ENCODE measurements at regions not wholly inside any gene's neighbourhood (a gene's known extent, or its start where the extent isn't known, plus 50 kb on each side); places are given as distances from the start of the nearest gene placed in this dataset.

DNA sequence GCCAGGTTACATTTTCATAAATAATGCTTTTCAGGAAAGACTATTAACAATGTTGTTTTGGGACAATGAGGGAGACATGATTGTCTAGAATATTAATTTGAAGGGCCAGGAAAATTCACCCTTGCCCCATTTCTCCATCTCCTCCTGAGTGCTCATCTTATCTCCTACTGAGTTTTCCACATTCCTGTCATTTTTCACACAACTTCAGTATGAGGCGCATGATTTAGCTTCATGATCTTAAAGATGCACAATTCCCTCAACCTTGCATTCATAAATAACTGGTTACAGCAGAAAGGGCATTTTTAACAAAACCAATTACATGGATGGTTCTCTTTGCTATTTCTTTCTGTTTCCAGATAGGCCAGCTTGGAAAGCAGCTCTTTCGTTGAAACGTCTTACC, 1699.2 kb upstream of the IGFBP7 start (continued):
- TF ChIP-seq ZNF585B (tag by site-specific recombination; IDR thresholded peaks at IDR 0.05) (no peak), ZBTB8A (tag by site-specific recombination; IDR thresholded peaks at IDR 0.05) (no peak), ZNF10 (tag by site-specific recombination; IDR thresholded peaks at IDR 0.05) (no peak), ZNF19 (tag by site-specific recombination; IDR thresholded peaks at IDR 0.05; ENCODE audit: low read depth) (no peak), ZNF777 (tag by site-specific recombination; IDR thresholded peaks at IDR 0.05; ENCODE audit: borderline replicate concordance) (no peak), ZNF37A (tag by site-specific recombination; IDR thresholded peaks at IDR 0.05) (no peak), GLIS2 (tag by site-specific recombination; IDR thresholded peaks at IDR 0.05) (no peak), ZBTB48 (tag by site-specific recombination; IDR thresholded peaks at IDR 0.05) (no peak), ZNF514 (tag by site-specific recombination; IDR thresholded peaks at IDR 0.05) (no peak), RBAK (tag by site-specific recombination; IDR thresholded peaks at IDR 0.05) (no peak), ZNF146 (tag by site-specific recombination; IDR thresholded peaks at IDR 0.05) (no peak)
- TF ChIP-seq, protein P1, sequence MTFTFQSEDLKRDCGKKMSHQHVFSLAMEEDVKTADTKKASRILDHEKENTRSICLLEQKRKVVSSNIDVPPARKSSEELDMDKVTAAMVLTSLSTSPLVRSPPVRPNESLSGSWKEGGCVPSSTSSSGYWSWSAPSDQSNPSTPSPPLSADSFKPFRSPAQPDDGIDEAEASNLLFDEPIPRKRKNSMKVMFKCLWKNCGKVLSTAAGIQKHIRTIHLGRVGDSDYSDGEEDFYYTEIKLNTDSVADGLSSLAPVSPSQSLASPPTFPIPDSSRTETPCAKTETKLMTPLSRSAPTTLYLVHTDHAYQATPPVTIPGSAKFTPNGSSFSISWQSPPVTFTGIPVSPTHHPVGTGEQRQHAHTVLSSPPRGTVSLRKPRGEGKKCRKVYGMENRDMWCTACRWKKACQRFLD (tag by site-specific recombination; IDR thresholded peaks at IDR 0.05) = no peak
- TF ChIP-seq, protein P2, sequence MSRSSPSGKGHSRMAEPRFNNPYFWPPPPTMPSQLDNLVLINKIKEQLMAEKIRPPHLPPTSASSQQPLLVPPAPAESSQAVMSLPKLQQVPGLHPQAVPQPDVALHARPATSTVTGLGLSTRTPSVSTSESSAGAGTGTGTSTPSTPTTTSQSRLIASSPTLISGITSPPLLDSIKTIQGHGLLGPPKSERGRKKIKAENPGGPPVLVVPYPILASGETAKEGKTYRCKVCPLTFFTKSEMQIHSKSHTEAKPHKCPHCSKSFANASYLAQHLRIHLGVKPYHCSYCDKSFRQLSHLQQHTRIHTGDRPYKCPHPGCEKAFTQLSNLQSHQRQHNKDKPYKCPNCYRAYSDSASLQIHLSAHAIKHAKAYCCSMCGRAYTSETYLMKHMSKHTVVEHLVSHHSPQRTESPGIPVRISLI (tag by site-specific recombination; IDR thresholded peaks at IDR 0.05) = no peak

DNA sequence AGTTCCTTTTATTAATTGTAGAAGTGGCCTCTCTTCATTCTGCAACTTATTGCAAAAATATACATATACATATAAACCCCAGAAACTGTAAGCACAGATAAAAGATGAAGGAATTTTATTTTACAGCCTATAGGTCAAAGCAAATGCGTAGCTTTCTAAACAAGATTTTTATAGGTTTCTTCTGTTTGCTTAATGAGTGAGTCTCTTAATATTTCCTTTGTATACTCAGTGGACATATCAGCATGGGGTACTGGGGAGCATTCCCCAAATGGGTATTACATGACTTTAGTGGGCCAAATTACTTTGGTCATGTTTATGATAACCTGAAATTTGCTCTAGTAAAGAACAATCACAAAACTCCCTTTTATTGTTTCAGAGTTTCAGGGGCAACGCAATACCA, 1698.6 kb upstream of the IGFBP7 start:
- TF ChIP-seq ZNF629 (tag by site-specific recombination; IDR thresholded peaks at IDR 0.05) = no peak
- TF ChIP-seq, protein P3, sequence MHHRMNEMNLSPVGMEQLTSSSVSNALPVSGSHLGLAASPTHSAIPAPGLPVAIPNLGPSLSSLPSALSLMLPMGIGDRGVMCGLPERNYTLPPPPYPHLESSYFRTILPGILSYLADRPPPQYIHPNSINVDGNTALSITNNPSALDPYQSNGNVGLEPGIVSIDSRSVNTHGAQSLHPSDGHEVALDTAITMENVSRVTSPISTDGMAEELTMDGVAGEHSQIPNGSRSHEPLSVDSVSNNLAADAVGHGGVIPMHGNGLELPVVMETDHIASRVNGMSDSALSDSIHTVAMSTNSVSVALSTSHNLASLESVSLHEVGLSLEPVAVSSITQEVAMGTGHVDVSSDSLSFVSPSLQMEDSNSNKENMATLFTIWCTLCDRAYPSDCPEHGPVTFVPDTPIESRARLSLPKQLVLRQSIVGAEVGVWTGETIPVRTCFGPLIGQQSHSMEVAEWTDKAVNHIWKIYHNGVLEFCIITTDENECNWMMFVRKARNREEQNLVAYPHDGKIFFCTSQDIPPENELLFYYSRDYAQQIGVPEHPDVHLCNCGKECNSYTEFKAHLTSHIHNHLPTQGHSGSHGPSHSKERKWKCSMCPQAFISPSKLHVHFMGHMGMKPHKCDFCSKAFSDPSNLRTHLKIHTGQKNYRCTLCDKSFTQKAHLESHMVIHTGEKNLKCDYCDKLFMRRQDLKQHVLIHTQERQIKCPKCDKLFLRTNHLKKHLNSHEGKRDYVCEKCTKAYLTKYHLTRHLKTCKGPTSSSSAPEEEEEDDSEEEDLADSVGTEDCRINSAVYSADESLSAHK (tag by site-specific recombination; IDR thresholded peaks at IDR 0.05) = no peak
- TF ChIP-seq, protein P4, sequence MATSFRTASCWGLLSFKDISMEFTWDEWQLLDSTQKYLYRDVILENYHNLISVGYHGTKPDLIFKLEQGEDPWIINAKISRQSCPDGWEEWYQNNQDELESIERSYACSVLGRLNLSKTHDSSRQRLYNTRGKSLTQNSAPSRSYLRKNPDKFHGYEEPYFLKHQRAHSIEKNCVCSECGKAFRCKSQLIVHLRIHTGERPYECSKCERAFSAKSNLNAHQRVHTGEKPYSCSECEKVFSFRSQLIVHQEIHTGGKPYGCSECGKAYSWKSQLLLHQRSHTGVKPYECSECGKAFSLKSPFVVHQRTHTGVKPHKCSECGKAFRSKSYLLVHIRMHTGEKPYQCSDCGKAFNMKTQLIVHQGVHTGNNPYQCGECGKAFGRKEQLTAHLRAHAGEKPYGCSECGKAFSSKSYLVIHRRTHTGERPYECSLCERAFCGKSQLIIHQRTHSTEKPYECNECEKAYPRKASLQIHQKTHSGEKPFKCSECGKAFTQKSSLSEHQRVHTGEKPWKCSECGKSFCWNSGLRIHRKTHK (tag by site-specific recombination; IDR thresholded peaks at IDR 0.05) = no peak
- no peak for TF ChIP-seq ZFHX2 (tag by site-specific recombination; conservative IDR thresholded peaks at IDR 0.05)
- TF ChIP-seq, protein P5, sequence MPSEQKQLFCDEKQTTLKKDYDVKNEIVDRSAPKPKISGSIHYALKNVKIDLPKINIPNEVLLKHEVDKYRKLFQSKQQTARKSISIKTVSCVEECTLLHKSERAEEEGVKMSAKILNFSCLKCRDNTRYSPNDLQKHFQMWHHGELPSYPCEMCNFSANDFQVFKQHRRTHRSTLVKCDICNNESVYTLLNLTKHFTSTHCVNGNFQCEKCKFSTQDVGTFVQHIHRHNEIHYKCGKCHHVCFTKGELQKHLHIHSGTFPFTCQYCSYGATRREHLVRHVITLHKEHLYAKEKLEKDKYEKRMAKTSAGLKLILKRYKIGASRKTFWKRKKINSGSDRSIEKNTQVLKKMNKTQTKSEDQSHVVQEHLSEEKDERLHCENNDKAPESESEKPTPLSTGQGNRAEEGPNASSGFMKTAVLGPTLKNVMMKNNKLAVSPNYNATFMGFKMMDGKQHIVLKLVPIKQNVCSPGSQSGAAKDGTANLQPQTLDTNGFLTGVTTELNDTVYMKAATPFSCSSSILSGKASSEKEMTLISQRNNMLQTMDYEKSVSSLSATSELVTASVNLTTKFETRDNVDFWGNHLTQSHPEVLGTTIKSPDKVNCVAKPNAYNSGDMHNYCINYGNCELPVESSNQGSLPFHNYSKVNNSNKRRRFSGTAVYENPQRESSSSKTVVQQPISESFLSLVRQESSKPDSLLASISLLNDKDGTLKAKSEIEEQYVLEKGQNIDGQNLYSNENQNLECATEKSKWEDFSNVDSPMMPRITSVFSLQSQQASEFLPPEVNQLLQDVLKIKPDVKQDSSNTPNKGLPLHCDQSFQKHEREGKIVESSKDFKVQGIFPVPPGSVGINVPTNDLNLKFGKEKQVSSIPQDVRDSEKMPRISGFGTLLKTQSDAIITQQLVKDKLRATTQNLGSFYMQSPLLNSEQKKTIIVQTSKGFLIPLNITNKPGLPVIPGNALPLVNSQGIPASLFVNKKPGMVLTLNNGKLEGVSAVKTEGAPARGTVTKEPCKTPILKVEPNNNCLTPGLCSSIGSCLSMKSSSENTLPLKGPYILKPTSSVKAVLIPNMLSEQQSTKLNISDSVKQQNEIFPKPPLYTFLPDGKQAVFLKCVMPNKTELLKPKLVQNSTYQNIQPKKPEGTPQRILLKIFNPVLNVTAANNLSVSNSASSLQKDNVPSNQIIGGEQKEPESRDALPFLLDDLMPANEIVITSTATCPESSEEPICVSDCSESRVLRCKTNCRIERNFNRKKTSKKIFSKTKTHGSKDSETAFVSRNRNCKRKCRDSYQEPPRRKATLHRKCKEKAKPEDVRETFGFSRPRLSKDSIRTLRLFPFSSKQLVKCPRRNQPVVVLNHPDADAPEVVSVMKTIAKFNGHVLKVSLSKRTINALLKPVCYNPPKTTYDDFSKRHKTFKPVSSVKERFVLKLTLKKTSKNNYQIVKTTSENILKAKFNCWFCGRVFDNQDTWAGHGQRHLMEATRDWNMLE (tag by site-specific recombination; conservative IDR thresholded peaks at IDR 0.05; ENCODE audit: low read depth) = no peak
- TF ChIP-seq ZNF132 (tag by site-specific recombination; IDR thresholded peaks at IDR 0.05; ENCODE audit: borderline replicate concordance) = no peak
- TF ChIP-seq, protein P6, sequence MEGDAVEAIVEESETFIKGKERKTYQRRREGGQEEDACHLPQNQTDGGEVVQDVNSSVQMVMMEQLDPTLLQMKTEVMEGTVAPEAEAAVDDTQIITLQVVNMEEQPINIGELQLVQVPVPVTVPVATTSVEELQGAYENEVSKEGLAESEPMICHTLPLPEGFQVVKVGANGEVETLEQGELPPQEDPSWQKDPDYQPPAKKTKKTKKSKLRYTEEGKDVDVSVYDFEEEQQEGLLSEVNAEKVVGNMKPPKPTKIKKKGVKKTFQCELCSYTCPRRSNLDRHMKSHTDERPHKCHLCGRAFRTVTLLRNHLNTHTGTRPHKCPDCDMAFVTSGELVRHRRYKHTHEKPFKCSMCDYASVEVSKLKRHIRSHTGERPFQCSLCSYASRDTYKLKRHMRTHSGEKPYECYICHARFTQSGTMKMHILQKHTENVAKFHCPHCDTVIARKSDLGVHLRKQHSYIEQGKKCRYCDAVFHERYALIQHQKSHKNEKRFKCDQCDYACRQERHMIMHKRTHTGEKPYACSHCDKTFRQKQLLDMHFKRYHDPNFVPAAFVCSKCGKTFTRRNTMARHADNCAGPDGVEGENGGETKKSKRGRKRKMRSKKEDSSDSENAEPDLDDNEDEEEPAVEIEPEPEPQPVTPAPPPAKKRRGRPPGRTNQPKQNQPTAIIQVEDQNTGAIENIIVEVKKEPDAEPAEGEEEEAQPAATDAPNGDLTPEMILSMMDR (tag by site-specific recombination; IDR thresholded peaks at IDR 0.05) = no peak
- TF ChIP-seq SCRT2 (tag by site-specific recombination; IDR thresholded peaks at IDR 0.05) = no peak
- no peak for TF ChIP-seq ZNF571 (tag by site-specific recombination; IDR thresholded peaks at IDR 0.05)
- TF ChIP-seq ZNF548 (tag by site-specific recombination; IDR thresholded peaks at IDR 0.05) = no peak
- no peak for TF ChIP-seq ZNF776 (tag by site-specific recombination; IDR thresholded peaks at IDR 0.05; ENCODE audit: borderline replicate concordance)
- no peak for TF ChIP-seq ZBTB7A (tag by site-specific recombination; IDR thresholded peaks at IDR 0.05; ENCODE audit: low read depth)
- no peaks in the 10 kb centered on the region for H3K4me1 ChIP-seq (ENCODE audit: control insufficient read depth, insufficient read depth, low read length)
- ChIA-PET POLR2A (no interaction called here), CTCF (no interaction called here)
- H3K27ac ChIP-seq (ENCODE audit: extremely low read depth, low read depth, low read length) = no peak overlapping the region
- no peaks in the 10 kb centered on the region for H3K36me3 ChIP-seq (ENCODE audit: control insufficient read depth in 2 of 2, insufficient read depth in 1 of 2, low read length in 2 of 2)
- no peaks in the 10 kb centered on the region for H3K9me3 ChIP-seq (ENCODE audit: control insufficient read depth, insufficient read depth, low read depth, low read length)
- H3K4me3 ChIP-seq (ENCODE audit: low read depth, low read length) = no peak overlapping the region
